ENCODE measurements at regions not wholly inside any gene's neighbourhood (a gene's known extent, or its start where the extent isn't known, plus 50 kb on each side); places are given as distances from the start of the nearest gene placed in this dataset.
"Not testable (repeated sequence)": the region's sequence is repeated elsewhere in the genome, so short reads cannot be mapped to it uniquely, and the experiment has no call there.

GRCh38 chr1:166305371-166305770 lies 138.6 kb upstream of the FAM78B start:
- Histone ChIP-seq H3K4me3 (ENCODE audit: low read length) (no peak overlapping the region), H3K4me2 (ENCODE audit: low read length) (no peak overlapping the region), H3F3A (ENCODE audit: control insufficient read depth, insufficient read depth) (no peaks in the 10 kb centered on the region), H3K9me3 (ENCODE audit: control insufficient read depth, insufficient read depth, low read length) (no peaks in the 10 kb centered on the region), H3K27ac (ENCODE audit: low read depth, low read length) (no peak overlapping the region), H3K27me3 (ENCODE audit: control insufficient read depth, low read length) (no peaks in the 10 kb centered on the region), H3K9me2 (replicated peaks; ENCODE audit: control insufficient read depth, low read length) (no peaks in the 10 kb centered on the region), H3K36me3 (ENCODE audit: control insufficient read depth, low read length) (no peaks in the 10 kb centered on the region), H3K79me2 (ENCODE audit: control insufficient read depth, low read length) (no peaks in the 10 kb centered on the region), H4K20me1 (ENCODE audit: control insufficient read depth, insufficient read depth, low read depth, low read length) (no peaks in the 10 kb centered on the region), H3K4me1 (ENCODE audit: control insufficient read depth, low read length) (no peaks in the 10 kb centered on the region)
- no peak for TF ChIP-seq EZH2phosphoT487 (IDR thresholded peaks at IDR 0.05; ENCODE audit: borderline replicate concordance, low read length)
- no peak for TF ChIP-seq CTCF (IDR thresholded peaks at IDR 0.05; ENCODE audit: low read depth, low read length, poor library complexity, severe bottlenecking)

GRCh38 chr1:166307261-166308188 lies 140.7 kb upstream of the FAM78B start:
- H4K20me1 ChIP-seq (ENCODE audit: control insufficient read depth, insufficient read depth, low read depth, low read length) = no peaks in the 10 kb centered on the region
- TF ChIP-seq CTCF (IDR thresholded peaks at IDR 0.05; ENCODE audit: low read depth, low read length, poor library complexity, severe bottlenecking) (no peak), EZH2phosphoT487 (IDR thresholded peaks at IDR 0.05; ENCODE audit: borderline replicate concordance, low read length) (no peak)
- no peak overlapping the region for H3K27ac ChIP-seq (ENCODE audit: low read depth, low read length)
- H3K4me1 ChIP-seq (ENCODE audit: control insufficient read depth, low read length) = no peaks in the 10 kb centered on the region
- no peaks in the 10 kb centered on the region for H3K27me3 ChIP-seq (ENCODE audit: control insufficient read depth, low read length)
- no peaks in the 10 kb centered on the region for H3K9me2 ChIP-seq (replicated peaks; ENCODE audit: control insufficient read depth, low read length)
- H3K79me2 ChIP-seq (ENCODE audit: control insufficient read depth, low read length) = no peaks in the 10 kb centered on the region
- no peaks in the 10 kb centered on the region for H3K36me3 ChIP-seq (ENCODE audit: control insufficient read depth, low read length)
- no peaks in the 10 kb centered on the region for H3F3A ChIP-seq (ENCODE audit: control insufficient read depth, insufficient read depth)
- H3K4me3 ChIP-seq (ENCODE audit: low read length) = no peak overlapping the region
- H3K9me3 ChIP-seq (ENCODE audit: control insufficient read depth, insufficient read depth, low read length) = no peaks in the 10 kb centered on the region
- no peak overlapping the region for H3K4me2 ChIP-seq (ENCODE audit: low read length)

- not testable (repeated sequence) for H3K27ac ChIP-seq (ENCODE audit: low read depth, low read length); H4K20me1 ChIP-seq (ENCODE audit: control insufficient read depth, insufficient read depth, low read depth, low read length); H3K36me3 ChIP-seq (ENCODE audit: control insufficient read depth, low read length); H3K9me2 ChIP-seq (replicated peaks; ENCODE audit: control insufficient read depth, low read length); H3K4me1 ChIP-seq (ENCODE audit: control insufficient read depth, low read length); H3K79me2 ChIP-seq (ENCODE audit: control insufficient read depth, low read length); H3K4me3 ChIP-seq (ENCODE audit: low read length); H3K4me2 ChIP-seq (ENCODE audit: low read length); H3K9me3 ChIP-seq (ENCODE audit: control insufficient read depth, insufficient read depth, low read length); H3F3A ChIP-seq (ENCODE audit: control insufficient read depth, insufficient read depth); H3K27me3 ChIP-seq (ENCODE audit: control insufficient read depth, low read length)
Observed at GRCh38 chr1:166316306-166316705, 149.5 kb upstream of the FAM78B start.

- Histone ChIP-seq H3K79me2 (ENCODE audit: control insufficient read depth, low read length) (no peaks in the 10 kb centered on the region), H3K9me2 (replicated peaks; ENCODE audit: control insufficient read depth, low read length) (no peaks in the 10 kb centered on the region), H3K4me2 (ENCODE audit: low read length) (no peak overlapping the region), H3F3A (ENCODE audit: control insufficient read depth, insufficient read depth) (no peaks in the 10 kb centered on the region), H4K20me1 (ENCODE audit: control insufficient read depth, insufficient read depth, low read depth, low read length) (no peaks in the 10 kb centered on the region), H3K9me3 (ENCODE audit: control insufficient read depth, insufficient read depth, low read length) (no peaks in the 10 kb centered on the region), H3K27me3 (ENCODE audit: control insufficient read depth, low read length) (no peaks in the 10 kb centered on the region), H3K36me3 (ENCODE audit: control insufficient read depth, low read length) (no peaks in the 10 kb centered on the region), H3K27ac (ENCODE audit: low read depth, low read length) (no peak overlapping the region), H3K4me3 (ENCODE audit: low read length) (no peak overlapping the region), H3K4me1 (ENCODE audit: control insufficient read depth, low read length) (no peaks in the 10 kb centered on the region)
- TF ChIP-seq CTCF (IDR thresholded peaks at IDR 0.05; ENCODE audit: low read depth, low read length, poor library complexity, severe bottlenecking) = no peak
- TF ChIP-seq EZH2phosphoT487 (IDR thresholded peaks at IDR 0.05; ENCODE audit: borderline replicate concordance, low read length) = no peak
Observed at GRCh38 chr1:166322470-166322869, 155.7 kb upstream of the FAM78B start.
